ENCODE measurements at regions not wholly inside any gene's neighbourhood (a gene's known extent, or its start where the extent isn't known, plus 50 kb on each side); places are given as distances from the start of the nearest gene placed in this dataset.

- ATAC-seq, result no peak
These were observed 1886.9 kb downstream of the EFNA5 start for GRCh38 chr5:105783811-105784210.

- ATAC-seq, result no peak
These were observed 1888.2 kb downstream of the EFNA5 start for GRCh38 chr5:105782501-105782900.

GRCh38 chr5:105773241-105773640 lies 1897.5 kb downstream of the EFNA5 start:
- ATAC-seq, result no peak

GRCh38 chr5:105767267-105767666 lies 1903.5 kb downstream of the EFNA5 start:
- ATAC-seq, result no peak

- no peak for ATAC-seq
These were observed 1908.0 kb downstream of the EFNA5 start for GRCh38 chr5:105762728-105763127.

GRCh38 chr5:105754056-105754455 lies 1916.7 kb downstream of the EFNA5 start:
- no peak for ATAC-seq

- no peak for ATAC-seq
These were observed 1917.9 kb downstream of the EFNA5 start for GRCh38 chr5:105752801-105753200.

GRCh38 chr5:105751908-105752307 lies 1918.8 kb downstream of the EFNA5 start:
- no peak for ATAC-seq

- ATAC-seq, result no peak
These were observed 1925.6 kb downstream of the EFNA5 start for GRCh38 chr5:105745111-105745510.

GRCh38 chr5:105740242-105740641 lies 1930.5 kb downstream of the EFNA5 start:
- ATAC-seq, result no peak

- no peak for ATAC-seq
These were observed 1931.0 kb downstream of the EFNA5 start for GRCh38 chr5:105739732-105740131.

GRCh38 chr5:105735704-105736103 lies 1935.0 kb downstream of the EFNA5 start:
- no peak for ATAC-seq

- no peak for ATAC-seq
These were observed 1939.8 kb downstream of the EFNA5 start for GRCh38 chr5:105730982-105731381.

GRCh38 chr5:105726093-105726492 lies 1944.6 kb downstream of the EFNA5 start:
- no peak for ATAC-seq

GRCh38 chr5:105708442-105708841 lies 1962.3 kb downstream of the EFNA5 start:
- no peak for ATAC-seq

- no peak for ATAC-seq
These were observed 1968.4 kb downstream of the EFNA5 start for GRCh38 chr5:105702323-105702722.

- ATAC-seq, result no peak
These were observed 1974.3 kb downstream of the EFNA5 start for GRCh38 chr5:105696440-105696839.

GRCh38 chr5:105695941-105696340 lies 1974.8 kb downstream of the EFNA5 start:
- no peak for ATAC-seq

- no peak for ATAC-seq
These were observed 1981.1 kb downstream of the EFNA5 start for GRCh38 chr5:105689596-105689995.

- no peak for ATAC-seq
These were observed 1982.4 kb downstream of the EFNA5 start for GRCh38 chr5:105688227-105688792.

GRCh38 chr5:105687493-105687892 lies 1983.2 kb downstream of the EFNA5 start:
- ATAC-seq, result no peak

- ATAC-seq, result no peak
These were observed 1984.9 kb downstream of the EFNA5 start for GRCh38 chr5:105685884-105686283.

- ATAC-seq, result no peak
These were observed 1985.9 kb downstream of the EFNA5 start for GRCh38 chr5:105684799-105685198.

GRCh38 chr5:105680858-105681475 lies 1989.8 kb downstream of the EFNA5 start:
- no peak for ATAC-seq

- ATAC-seq, result no peak
These were observed 1993.4 kb downstream of the EFNA5 start for GRCh38 chr5:105677291-105677690.
